Stimulated activated CD4-positive, alpha-beta T cell treated with anti-CD3 and anti-CD28 coated beads, Interleukin-1b, Interleukin-23, amount 100 ng/mL, for 24 hours (primary cell): ENCODE measurements at regions not wholly inside any gene's neighbourhood (a gene's known extent, or its start where the extent isn't known, plus 50 kb on each side); places are given as distances from the start of the nearest gene placed in this dataset.
"Not testable (repeated sequence)": the region's sequence is repeated elsewhere in the genome, so short reads cannot be mapped to it uniquely, and the experiment has no call there.

ENCODE experiments used
- DNase-seq, 4 experiments: peaks; one replicate each; pipeline ENCODE4 v3.0.0-alpha.2; 2020; ENCODE audit warnings: low read depth in 4 of 4, low spot score in 1 of 4

GRCh38 chr2:13515254-13515653, 798.5 kb downstream of the TRIB2 start:
- no peak for DNase-seq

- no peak for DNase-seq
Observed at GRCh38 chr2:13522096-13522495, 805.4 kb downstream of the TRIB2 start.

GRCh38 chr2:13522917-13523821, 806.4 kb downstream of the TRIB2 start:
- no peak for DNase-seq

- DNase-seq = no peak
Observed at GRCh38 chr2:13524492-13524891, 807.8 kb downstream of the TRIB2 start.

- DNase-seq = not testable (repeated sequence)
Observed at GRCh38 chr2:13531735-13532410, 815.1 kb downstream of the TRIB2 start.

- not testable (repeated sequence) for DNase-seq
Observed at GRCh38 chr2:13532781-13533523, 816.2 kb downstream of the TRIB2 start.

- no peak for DNase-seq
Observed at GRCh38 chr2:13533524-13533922, 816.8 kb downstream of the TRIB2 start.

GRCh38 chr2:13536941-13537340, 820.2 kb downstream of the TRIB2 start:
- DNase-seq = no peak

GRCh38 chr2:13537771-13538349, 821.1 kb downstream of the TRIB2 start:
- no peak for DNase-seq

- no peak for DNase-seq
Observed at GRCh38 chr2:13539296-13539695, 822.6 kb downstream of the TRIB2 start.

- no peak for DNase-seq
Observed at GRCh38 chr2:13542061-13542460, 825.3 kb downstream of the TRIB2 start.

- DNase-seq = no peak
Observed at GRCh38 chr2:13542642-13543041, 825.9 kb downstream of the TRIB2 start.

GRCh38 chr2:13543550-13543949, 826.8 kb downstream of the TRIB2 start:
- no peak for DNase-seq

GRCh38 chr2:13545320-13545719, 828.6 kb downstream of the TRIB2 start:
- no peak for DNase-seq

GRCh38 chr2:13546131-13546530, 829.4 kb downstream of the TRIB2 start:
- DNase-seq = no peak

- DNase-seq = no peak
Observed at GRCh38 chr2:13550285-13551231, 833.8 kb downstream of the TRIB2 start.

GRCh38 chr2:13558368-13558767, 841.6 kb downstream of the TRIB2 start:
- no peak for DNase-seq

GRCh38 chr2:13560322-13560721, 843.6 kb downstream of the TRIB2 start:
- no peak for DNase-seq

- no peak for DNase-seq
Observed at GRCh38 chr2:13572466-13572865, 855.7 kb downstream of the TRIB2 start.

GRCh38 chr2:13574831-13575230, 858.1 kb downstream of the TRIB2 start:
- no peak for DNase-seq
